Omental fat pad (tissue), 3 donors: ENCODE measurements at regions not wholly inside any gene's neighbourhood (a gene's known extent, or its start where the extent isn't known, plus 50 kb on each side); places are given as distances from the start of the nearest gene placed in this dataset.
"Not testable (repeated sequence)": the region's sequence is repeated elsewhere in the genome, so short reads cannot be mapped to it uniquely, and the experiment has no call there.

ENCODE experiments used
- ATAC-seq: fragments of 150-250 bp; one replicate; pipeline ENCODE4 v1.9.1; 2016; ENCODE audit warnings: mild to moderate bottlenecking, moderate library complexity; ENCODE audit not compliant: low FRiP score
- DNase-seq: peaks from one replicate; pipeline ENCODE4 v3.0.0-alpha.2; 2019; ENCODE audit warnings: low spot score
- CTCF ChIP-seq, 3 donors: fragments of 450-650 bp; IDR thresholded peaks; one replicate each; pipeline ENCODE4 v1.5.1; 2016 to 2017; ENCODE audit warnings: antibody characterized with exemption in 3 of 3, mild to moderate bottlenecking in 3 of 3, moderate library complexity in 2 of 3

- ATAC-seq, result no peak
- TF ChIP-seq CTCF (IDR thresholded peaks at IDR 0.05), result no peak
- DNase-seq, result no peak
Observed at GRCh38 chr13:71359641-71360040, 507.4 kb downstream of the DACH1 start.

GRCh38 chr13:71358218-71358617, 508.8 kb downstream of the DACH1 start:
- no peak for TF ChIP-seq CTCF (IDR thresholded peaks at IDR 0.05)
- ATAC-seq (no peak), DNase-seq (no peak)

- ATAC-seq (no peak), DNase-seq (no peak)
- no peak for TF ChIP-seq CTCF (IDR thresholded peaks at IDR 0.05)
Observed at GRCh38 chr13:71355010-71355409, 512.0 kb downstream of the DACH1 start.

- DNase-seq, result no peak
- no peak for TF ChIP-seq CTCF (IDR thresholded peaks at IDR 0.05)
Observed at GRCh38 chr13:71350886-71351285, 516.1 kb downstream of the DACH1 start.

GRCh38 chr13:71345856-71346255, 521.1 kb downstream of the DACH1 start:
- not testable (repeated sequence) for DNase-seq

More at GRCh38 chr13:71350886-71351285, 516.1 kb downstream of the DACH1 start:
- ATAC-seq, result no peak

GRCh38 chr13:71339736-71340135, 527.3 kb downstream of the DACH1 start:
- TF ChIP-seq CTCF (IDR thresholded peaks at IDR 0.05), result no peak
- no peak for ATAC-seq

More at GRCh38 chr13:71345856-71346255, 521.1 kb downstream of the DACH1 start:
- not testable (repeated sequence) for ATAC-seq

GRCh38 chr13:71339005-71339404, 528.0 kb downstream of the DACH1 start:
- TF ChIP-seq CTCF (IDR thresholded peaks at IDR 0.05), result no peak
- DNase-seq (no peak), ATAC-seq (no peak)

More at GRCh38 chr13:71339736-71340135, 527.3 kb downstream of the DACH1 start:
- DNase-seq, result no peak

- TF ChIP-seq CTCF (IDR thresholded peaks at IDR 0.05), result no peak
- no peak for ATAC-seq
- DNase-seq, result no peak
Observed at GRCh38 chr13:71338070-71338469, 528.9 kb downstream of the DACH1 start.
